T-cell (primary cell): ENCODE measurements at regions not wholly inside any gene's neighbourhood (a gene's known extent, or its start where the extent isn't known, plus 50 kb on each side); places are given as distances from the start of the nearest gene placed in this dataset.

Source experiments
- ATAC-seq, 4 experiments: fragments of 200-7000 bp in 3 of 4; fragments of 150-1000 bp in 1 of 4; cut with Tn5 transposase; replicated peaks in 1 of 4; 1 replicate in 3 of 4; 2 replicates in 1 of 4; pipeline ENCODE4 v1.10.0; 2021; ENCODE audit warnings: moderate library complexity in 3 of 4, mild to moderate bottlenecking in 2 of 4, moderate number of reproducible peaks in 1 of 4
- CTCF ChIA-PET, 2 donors: fragments of 300-600 bp; sonication (Branson Sonifier 250); formaldehyde crosslinking; loops; one replicate each; lab custom pipeline; 2022; ENCODE audit warnings: antibody characterized with exemption in 2 of 2; lab: Charles Lee
- POLR2A ChIA-PET, 2 donors: fragments of 300-600 bp; sonication (Branson Sonifier 250); formaldehyde crosslinking; loops; one replicate each; lab custom pipeline; 2022; ENCODE audit warnings: antibody characterized with exemption in 2 of 2; lab: Charles Lee
- DNase-seq, 35 experiments: peaks; one replicate each; pipeline versions ENCODE4 v3.0.0 to v3.0.0-alpha.2; 2013 to 2023
- H3K27ac ChIP-seq: one replicate; pipeline ENCODE4 v1.5.1; 2013; ENCODE audit warnings: low read length
- H3K27me3 ChIP-seq, 2 experiments: replicated peaks in 1 of 2; 1 replicate in 1 of 2; 2 replicates in 1 of 2; pipeline versions ENCODE4 v1.6.1 to v1.7.0; 2013; ENCODE audit warnings: low read length in 1 of 2, mixed read lengths in 1 of 2; ENCODE audit not compliant: control insufficient read depth in 2 of 2, insufficient read depth in 2 of 2; ENCODE audit errors: extremely low read depth in 1 of 2
- H3K36me3 ChIP-seq, 2 donors: 1 replicate in 1 of 2; 2 replicates in 1 of 2; pipeline versions ENCODE4 v1.6.1 to v1.7.0; 2013; ENCODE audit warnings: low read length in 1 of 2; ENCODE audit not compliant: control insufficient read depth in 2 of 2, insufficient read depth in 1 of 2; ENCODE audit errors: extremely low read depth in 1 of 2
- H3K4me1 ChIP-seq, 2 experiments: 1 replicate in 1 of 2; 2 replicates in 1 of 2; pipeline versions ENCODE4 v1.6.1 to v1.7.0; 2013; ENCODE audit warnings: low read length in 2 of 2, mixed read lengths in 1 of 2; ENCODE audit not compliant: insufficient read depth in 2 of 2, control insufficient read depth in 1 of 2; ENCODE audit errors: extremely low read depth in 1 of 2
- H3K4me3 ChIP-seq, 2 donors: 1 replicate in 1 of 2; 2 replicates in 1 of 2; pipeline versions ENCODE4 v1.5.1 to v1.7.0; 2013; ENCODE audit warnings: mild to moderate bottlenecking in 2 of 2, low read length in 1 of 2, moderate library complexity in 1 of 2; ENCODE audit not compliant: control insufficient read depth in 1 of 2; ENCODE audit errors: extremely low read depth in 1 of 2
- H3K9me3 ChIP-seq: 2 replicates; pipeline ENCODE4 v1.7.0; 2013
- H3K27ac Mint-ChIP-seq, 2 donors: one replicate each; pipeline ENCODE4 v1.8.0; 2020 to 2021; ENCODE audit warnings: mild to moderate bottlenecking in 2 of 2, mixed read lengths in 2 of 2
- H3K27me3 Mint-ChIP-seq, 2 donors: one replicate each; pipeline ENCODE4 v1.8.0; 2021 to 2022; ENCODE audit warnings: mixed read lengths in 2 of 2
- H3K36me3 Mint-ChIP-seq: one replicate; pipeline ENCODE4 v1.8.0; 2021; ENCODE audit warnings: mixed read lengths
- H3K4me1 Mint-ChIP-seq, 3 donors: one replicate each; pipeline ENCODE4 v1.8.0; 2020 to 2022; ENCODE audit warnings: mixed read lengths in 3 of 3, mild to moderate bottlenecking in 1 of 3
- H3K4me3 Mint-ChIP-seq, 3 donors: one replicate each; pipeline ENCODE4 v1.8.0; 2020 to 2022; ENCODE audit warnings: mild to moderate bottlenecking in 3 of 3, mixed read lengths in 3 of 3, moderate library complexity in 3 of 3
- H3K9me3 Mint-ChIP-seq, 3 donors: one replicate each; pipeline ENCODE4 v1.8.0; 2020 to 2022; ENCODE audit warnings: mixed read lengths in 3 of 3
- WGBS: methylation state at CpG from one replicate; pipeline ENCODE4 v1.1.5; 2013; ENCODE audit warnings: missing lambda C conversion rate; ENCODE audit not compliant: insufficient coverage; 5-methylcytosine and 5-hydroxymethylcytosine counted together

- Histone ChIP-seq H3K9me3 (no peaks in the 10 kb centered on the region), H3K27me3 (peaks cover 0 to 37% of the 10 kb centered on the region in 2 experiments), H3K4me3 (no peak overlapping the region), H3K27ac (no peak overlapping the region), H3K4me1 (no peaks in the 10 kb centered on the region), H3K36me3 (no peaks in the 10 kb centered on the region)
- H3K27ac Mint-ChIP-seq = no peak overlapping the region
- 89% methylated on average over 37 of the region's 41 CpGs for WGBS
- H3K4me3 Mint-ChIP-seq = no peak overlapping the region
- peaks cover 3 to 12% of the 10 kb centered on the region in 2 donors for H3K27me3 Mint-ChIP-seq
- H3K9me3 Mint-ChIP-seq = no peaks in the 10 kb centered on the region
- no peak for ATAC-seq
- H3K36me3 Mint-ChIP-seq = no peaks in the 10 kb centered on the region
- ChIA-PET POLR2A (no interaction called here), CTCF (no interaction called here)
- no peak for DNase-seq
- H3K4me1 Mint-ChIP-seq = no peaks in the 10 kb centered on the region
These were observed 239.2 kb upstream of the GSE1 start for GRCh38 chr16:85373741-85374570.

- DNase-seq = no peak
- Mint-ChIP-seq H3K9me3 (no peaks in the 10 kb centered on the region), H3K4me3 (no peak overlapping the region), H3K36me3 (no peaks in the 10 kb centered on the region), H3K4me1 (no peaks in the 10 kb centered on the region), H3K27me3 (peaks cover 7 to 18% of the 10 kb centered on the region in 2 donors), H3K27ac (no peak overlapping the region)
- ATAC-seq = no peak
- Histone ChIP-seq H3K4me3 (no peak overlapping the region), H3K9me3 (no peaks in the 10 kb centered on the region), H3K4me1 (no peaks in the 10 kb centered on the region), H3K36me3 (no peaks in the 10 kb centered on the region), H3K27ac (no peak overlapping the region), H3K27me3 (peaks cover 0 to 38% of the 10 kb centered on the region in 2 experiments)
- WGBS = 74% methylated on average over 7 of the region's 10 CpGs
- ChIA-PET POLR2A (no interaction called here), CTCF (no interaction called here)
These were observed 238.6 kb upstream of the GSE1 start for GRCh38 chr16:85374571-85374872.

GRCh38 chr16:85375282-85375681 is 237.8 kb upstream of the GSE1 start:
- H3K36me3 Mint-ChIP-seq = no peaks in the 10 kb centered on the region
- no peaks in the 10 kb centered on the region for H3K4me1 Mint-ChIP-seq
- Histone ChIP-seq H3K36me3 (no peaks in the 10 kb centered on the region), H3K9me3 (no peaks in the 10 kb centered on the region), H3K4me1 (no peaks in the 10 kb centered on the region), H3K27ac (no peak overlapping the region), H3K4me3 (no peak overlapping the region), H3K27me3 (peaks cover 0 to 37% of the 10 kb centered on the region in 2 experiments)
- H3K9me3 Mint-ChIP-seq = no peaks in the 10 kb centered on the region
- DNase-seq = no peak
- H3K4me3 Mint-ChIP-seq = no peak overlapping the region
- H3K27ac Mint-ChIP-seq = no peak overlapping the region
- WGBS = 80% methylated on average over 8 of the region's 8 CpGs
- H3K27me3 Mint-ChIP-seq = peaks cover 7 to 23% of the 10 kb centered on the region in 2 donors
- CTCF ChIA-PET = no interaction called here
- no peak for ATAC-seq
- POLR2A ChIA-PET = no interaction called here

GRCh38 chr16:85376292-85377095 is 236.6 kb upstream of the GSE1 start:
- Mint-ChIP-seq H3K27ac (no peak overlapping the region), H3K9me3 (no peaks in the 10 kb centered on the region), H3K27me3 (peaks cover 7 to 28% of the 10 kb centered on the region in 2 donors), H3K4me3 (no peak overlapping the region), H3K36me3 (no peaks in the 10 kb centered on the region), H3K4me1 (no peaks in the 10 kb centered on the region)
- ChIA-PET CTCF (no interaction called here), POLR2A (no interaction called here)
- no peaks in the 10 kb centered on the region for H3K9me3 ChIP-seq
- ATAC-seq = no peak
- no peak overlapping the region for H3K4me3 ChIP-seq
- no peaks in the 10 kb centered on the region for H3K36me3 ChIP-seq
- no peak overlapping the region for H3K27ac ChIP-seq
- 86% methylated on average over 26 of the region's 29 CpGs for WGBS
- H3K27me3 ChIP-seq = peaks cover 0 to 35% of the 10 kb centered on the region in 2 experiments
- DNase-seq = no peak
- no peaks in the 10 kb centered on the region for H3K4me1 ChIP-seq

GRCh38 chr16:85377388-85378144 is 235.6 kb upstream of the GSE1 start:
- CTCF ChIA-PET = no interaction called here

More at GRCh38 chr16:85377388-85378144, 235.6 kb upstream of the GSE1 start:
- peaks cover 7 to 28% of the 10 kb centered on the region in 2 donors for H3K27me3 Mint-ChIP-seq
- Histone ChIP-seq H3K27me3 (peaks cover 0 to 40% of the 10 kb centered on the region in 2 experiments), H3K9me3 (no peaks in the 10 kb centered on the region), H3K4me1 (no peaks in the 10 kb centered on the region), H3K36me3 (no peaks in the 10 kb centered on the region), H3K27ac (no peak overlapping the region), H3K4me3 (no peak overlapping the region)
- H3K36me3 Mint-ChIP-seq = no peaks in the 10 kb centered on the region
- no peaks in the 10 kb centered on the region for H3K4me1 Mint-ChIP-seq
- ATAC-seq = no peak
- no peak for DNase-seq
- POLR2A ChIA-PET = no interaction called here
- H3K4me3 Mint-ChIP-seq = no peak overlapping the region
- no peak overlapping the region for H3K27ac Mint-ChIP-seq
- WGBS = 10% methylated on average over 3 of the region's 16 CpGs
- no peaks in the 10 kb centered on the region for H3K9me3 Mint-ChIP-seq
